Breast epithelium (tissue), 3 donors: ENCODE measurements at regions not wholly inside any gene's neighbourhood (a gene's known extent, or its start where the extent isn't known, plus 50 kb on each side); places are given as distances from the start of the nearest gene placed in this dataset.

Experiments used
- POLR2AphosphoS5 ChIP-seq, 3 donors: sonication (generic); formaldehyde crosslinking; IDR thresholded peaks; one replicate each; pipeline ENCODE4 v1.6.1; 2017; ENCODE audit warnings: antibody characterized with exemption in 3 of 3
- TF ChIP-seq, protein P1 (sequence below), 3 donors: fragments of 450-650 bp; IDR thresholded peaks; one replicate each; pipeline ENCODE4 v1.5.1; 2016 to 2017; ENCODE audit warnings: antibody characterized with exemption in 3 of 3, mild to moderate bottlenecking in 3 of 3, moderate library complexity in 3 of 3

DNA sequence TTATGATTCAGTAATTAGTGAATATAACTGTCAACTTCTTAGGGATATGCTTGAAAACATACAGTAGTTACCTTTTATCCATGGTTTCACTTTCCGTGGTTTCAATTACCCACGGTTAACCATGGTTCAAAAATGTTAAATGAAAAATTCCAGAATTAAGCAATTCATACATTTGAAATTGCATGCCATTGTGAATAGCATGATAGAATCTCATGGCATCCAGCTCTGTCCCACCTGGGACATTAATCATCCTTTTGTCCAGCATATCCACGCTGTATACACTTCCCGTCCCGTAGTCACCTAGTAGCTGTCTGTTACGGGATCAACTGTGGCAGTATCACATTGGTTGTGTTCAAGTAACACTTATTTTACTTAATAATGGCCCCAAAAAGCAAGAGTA is 781.7 kb upstream of the CITED2 start:
- TF ChIP-seq, protein P1, sequence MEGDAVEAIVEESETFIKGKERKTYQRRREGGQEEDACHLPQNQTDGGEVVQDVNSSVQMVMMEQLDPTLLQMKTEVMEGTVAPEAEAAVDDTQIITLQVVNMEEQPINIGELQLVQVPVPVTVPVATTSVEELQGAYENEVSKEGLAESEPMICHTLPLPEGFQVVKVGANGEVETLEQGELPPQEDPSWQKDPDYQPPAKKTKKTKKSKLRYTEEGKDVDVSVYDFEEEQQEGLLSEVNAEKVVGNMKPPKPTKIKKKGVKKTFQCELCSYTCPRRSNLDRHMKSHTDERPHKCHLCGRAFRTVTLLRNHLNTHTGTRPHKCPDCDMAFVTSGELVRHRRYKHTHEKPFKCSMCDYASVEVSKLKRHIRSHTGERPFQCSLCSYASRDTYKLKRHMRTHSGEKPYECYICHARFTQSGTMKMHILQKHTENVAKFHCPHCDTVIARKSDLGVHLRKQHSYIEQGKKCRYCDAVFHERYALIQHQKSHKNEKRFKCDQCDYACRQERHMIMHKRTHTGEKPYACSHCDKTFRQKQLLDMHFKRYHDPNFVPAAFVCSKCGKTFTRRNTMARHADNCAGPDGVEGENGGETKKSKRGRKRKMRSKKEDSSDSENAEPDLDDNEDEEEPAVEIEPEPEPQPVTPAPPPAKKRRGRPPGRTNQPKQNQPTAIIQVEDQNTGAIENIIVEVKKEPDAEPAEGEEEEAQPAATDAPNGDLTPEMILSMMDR (IDR thresholded peaks at IDR 0.05), result no peak
- no peak for TF ChIP-seq POLR2AphosphoS5 (IDR thresholded peaks at IDR 0.05)
